Choroid plexus epithelial cell (primary cell): ENCODE measurements at regions not wholly inside any gene's neighbourhood (a gene's known extent, or its start where the extent isn't known, plus 50 kb on each side); places are given as distances from the start of the nearest gene placed in this dataset.

Experiments used
- DNase-seq: peaks from one replicate; pipeline ENCODE4 v3.0.0-alpha.2; 2010; ENCODE audit warnings: low read depth
- H3K4me3 ChIP-seq: 2 replicates; pipeline ENCODE4 v1.5.1; 2011; ENCODE audit warnings: low read depth, mild to moderate bottlenecking, control low read depth, low read length, moderate library complexity
- TF ChIP-seq, protein P1 (sequence below): conservative IDR thresholded peaks from 2 replicates; pipeline ENCODE4 v1.5.1; 2011; ENCODE audit warnings: low read depth, mild to moderate bottlenecking, control low read depth, inconsistent platforms, low read length, moderate library complexity

DNA sequence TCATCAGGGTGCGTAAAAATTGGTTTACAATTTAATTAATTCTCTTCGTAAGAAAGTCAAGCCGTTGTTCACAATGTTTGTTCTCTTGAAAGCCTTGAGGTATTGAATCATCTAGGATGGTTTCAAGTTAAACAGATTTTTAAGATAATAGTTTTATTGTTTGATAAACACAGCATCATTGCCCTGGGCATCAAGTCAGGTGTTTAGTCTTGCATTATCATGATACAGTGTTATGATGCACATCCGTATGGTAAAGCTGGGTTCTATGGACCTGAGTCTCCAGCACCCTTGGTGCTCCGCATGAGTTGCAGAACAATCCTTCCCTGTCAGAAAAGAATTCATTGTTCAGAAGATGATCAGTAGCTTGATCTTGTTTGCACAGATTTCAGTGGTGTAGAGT is 359.5 kb downstream of the LMO4 start:
- TF ChIP-seq, protein P1, sequence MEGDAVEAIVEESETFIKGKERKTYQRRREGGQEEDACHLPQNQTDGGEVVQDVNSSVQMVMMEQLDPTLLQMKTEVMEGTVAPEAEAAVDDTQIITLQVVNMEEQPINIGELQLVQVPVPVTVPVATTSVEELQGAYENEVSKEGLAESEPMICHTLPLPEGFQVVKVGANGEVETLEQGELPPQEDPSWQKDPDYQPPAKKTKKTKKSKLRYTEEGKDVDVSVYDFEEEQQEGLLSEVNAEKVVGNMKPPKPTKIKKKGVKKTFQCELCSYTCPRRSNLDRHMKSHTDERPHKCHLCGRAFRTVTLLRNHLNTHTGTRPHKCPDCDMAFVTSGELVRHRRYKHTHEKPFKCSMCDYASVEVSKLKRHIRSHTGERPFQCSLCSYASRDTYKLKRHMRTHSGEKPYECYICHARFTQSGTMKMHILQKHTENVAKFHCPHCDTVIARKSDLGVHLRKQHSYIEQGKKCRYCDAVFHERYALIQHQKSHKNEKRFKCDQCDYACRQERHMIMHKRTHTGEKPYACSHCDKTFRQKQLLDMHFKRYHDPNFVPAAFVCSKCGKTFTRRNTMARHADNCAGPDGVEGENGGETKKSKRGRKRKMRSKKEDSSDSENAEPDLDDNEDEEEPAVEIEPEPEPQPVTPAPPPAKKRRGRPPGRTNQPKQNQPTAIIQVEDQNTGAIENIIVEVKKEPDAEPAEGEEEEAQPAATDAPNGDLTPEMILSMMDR: no peak
- H3K4me3 ChIP-seq: no peak overlapping the region
- no peak for DNase-seq

DNA sequence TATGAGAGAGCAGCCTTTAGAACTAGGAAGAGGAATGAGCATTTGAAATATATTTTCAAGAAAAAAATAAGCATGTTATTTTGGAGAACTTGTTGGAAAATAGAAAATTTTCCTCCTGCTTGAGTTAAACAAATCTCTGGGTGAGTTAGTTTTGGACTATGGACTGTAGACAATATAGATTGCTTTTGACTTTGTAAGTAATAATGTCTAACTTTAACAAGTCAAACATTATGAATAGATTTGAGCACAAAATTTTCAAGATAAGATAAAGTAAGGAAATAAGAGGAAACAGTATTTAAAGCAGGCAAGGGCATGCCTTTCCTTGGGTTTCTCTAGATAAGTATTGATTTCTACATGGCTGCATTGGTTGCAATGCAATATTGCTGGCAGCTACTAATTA is 360.8 kb downstream of the LMO4 start:
- H3K4me3 ChIP-seq: no peak overlapping the region
- DNase-seq: no peak
- TF ChIP-seq, protein P1: no peak

DNA sequence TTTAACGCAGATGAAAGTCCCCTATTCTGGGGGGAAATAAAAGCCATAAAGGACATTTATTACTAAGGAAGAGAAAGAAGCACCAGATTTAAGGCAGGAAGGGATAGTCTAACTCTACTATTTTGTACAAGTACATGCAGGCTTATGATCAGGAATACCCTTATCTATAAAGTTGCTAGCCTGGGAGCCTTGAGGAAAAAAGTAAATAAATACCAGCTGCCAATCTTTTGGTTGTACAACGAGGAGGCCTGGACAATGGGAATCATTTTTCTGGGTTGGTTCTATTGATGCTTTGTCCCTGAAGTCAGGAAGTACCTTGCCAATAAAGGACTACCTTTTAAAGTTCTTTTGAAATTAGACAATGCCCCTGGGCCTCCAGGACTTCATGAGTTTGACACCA is 367.8 kb downstream of the LMO4 start:
- H3K4me3 ChIP-seq: no peak overlapping the region
- TF ChIP-seq, protein P1: no peak
- DNase-seq: no peak

GRCh38 chr1:87702455-87702854 is 373.8 kb downstream of the LMO4 start:
- no peak overlapping the region for H3K4me3 ChIP-seq
- TF ChIP-seq, protein P1: no peak
- DNase-seq: no peak

GRCh38 chr1:87705233-87705632 is 376.6 kb downstream of the LMO4 start:
- no peak overlapping the region for H3K4me3 ChIP-seq
- no peak for DNase-seq
- TF ChIP-seq, protein P1: no peak

DNA sequence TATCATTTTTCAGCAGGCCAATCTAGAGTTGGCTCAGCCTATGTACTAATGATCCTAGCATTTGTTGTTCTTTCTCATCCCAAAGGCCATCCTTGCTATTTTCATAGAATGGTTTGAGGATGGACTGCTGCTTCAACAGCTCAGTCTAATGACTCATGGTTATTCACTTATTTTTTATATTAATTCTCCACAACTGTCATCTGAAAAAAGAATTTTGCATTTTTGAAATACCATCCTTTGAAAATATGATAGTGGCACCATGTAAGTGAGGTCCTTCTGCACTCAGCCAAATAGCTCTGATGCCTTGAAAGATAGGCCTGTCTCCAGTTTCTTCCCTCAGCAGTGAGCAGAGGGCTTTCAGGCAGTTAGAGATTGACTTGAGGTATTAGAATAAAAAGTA is 377.5 kb downstream of the LMO4 start:
- peak; percentile 9 for DNase-seq
- no peak overlapping the region for H3K4me3 ChIP-seq
- TF ChIP-seq, protein P1: no peak

GRCh38 chr1:87706779-87707228 is 378.1 kb downstream of the LMO4 start:
- no peak for DNase-seq
- TF ChIP-seq, protein P1: no peak

More at GRCh38 chr1:87706779-87707228, 378.1 kb downstream of the LMO4 start:
- H3K4me3 ChIP-seq: no peak overlapping the region
